HT1080 (cell line): ENCODE measurements at regions not wholly inside any gene's neighbourhood (a gene's known extent, or its start where the extent isn't known, plus 50 kb on each side); places are given as distances from the start of the nearest gene placed in this dataset.
A peak's percentile ranks its signal among the peaks of the same experiment; 100 is the strongest.
"Not testable (repeated sequence)": the region's sequence is repeated elsewhere in the genome, so short reads cannot be mapped to it uniquely, and the experiment has no call there.

Source experiments
- DNase-seq: peaks from one replicate; pipeline ENCODE4 v3.0.0-alpha.2; 2015; ENCODE audit warnings: low read depth

DNA sequence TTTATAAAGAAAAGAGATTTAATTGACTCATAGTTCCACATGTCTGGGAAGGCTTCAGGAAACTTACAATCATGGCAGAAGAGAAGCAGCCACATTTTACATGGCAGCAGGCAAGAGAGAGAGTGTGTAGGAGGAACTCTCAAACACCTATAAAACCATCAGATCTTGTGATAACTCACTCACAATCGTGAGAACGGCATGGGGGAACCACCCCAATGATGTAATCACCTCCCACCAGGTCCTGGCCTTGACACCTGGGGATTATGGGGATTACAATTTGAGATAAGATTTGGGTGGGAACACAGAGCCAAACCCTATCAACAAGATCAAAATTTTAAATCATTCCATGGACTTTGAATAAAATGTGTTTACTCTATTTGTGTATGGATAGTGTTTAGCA is 575.6 kb downstream of the ADCYAP1 start:
- DNase-seq: no peak

DNA sequence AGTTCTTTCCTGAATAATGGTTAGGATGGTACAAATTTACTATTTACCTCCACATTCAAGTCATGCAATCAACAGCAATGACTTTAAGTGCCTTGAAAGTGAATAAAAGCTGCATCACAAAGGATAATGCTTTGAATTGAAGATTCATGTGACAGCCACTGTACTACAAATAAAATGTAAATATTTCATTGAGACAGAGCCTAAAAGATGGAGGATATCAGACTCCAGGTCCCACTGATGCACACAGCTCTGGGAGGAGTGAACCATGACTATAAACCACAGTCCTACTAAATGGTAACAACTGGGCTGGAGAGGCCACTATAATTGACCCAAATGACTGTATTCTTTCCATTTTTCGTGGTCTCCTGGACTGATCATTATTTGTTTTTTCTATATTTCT is 576.9 kb downstream of the ADCYAP1 start:
- DNase-seq: no peak

- DNase-seq: peak; percentile 20
These were observed 578.7 kb downstream of the ADCYAP1 start for GRCh38 chr18:1483385-1483784.

- DNase-seq: no peak
These were observed 582.8 kb downstream of the ADCYAP1 start for GRCh38 chr18:1487457-1487856.

DNA sequence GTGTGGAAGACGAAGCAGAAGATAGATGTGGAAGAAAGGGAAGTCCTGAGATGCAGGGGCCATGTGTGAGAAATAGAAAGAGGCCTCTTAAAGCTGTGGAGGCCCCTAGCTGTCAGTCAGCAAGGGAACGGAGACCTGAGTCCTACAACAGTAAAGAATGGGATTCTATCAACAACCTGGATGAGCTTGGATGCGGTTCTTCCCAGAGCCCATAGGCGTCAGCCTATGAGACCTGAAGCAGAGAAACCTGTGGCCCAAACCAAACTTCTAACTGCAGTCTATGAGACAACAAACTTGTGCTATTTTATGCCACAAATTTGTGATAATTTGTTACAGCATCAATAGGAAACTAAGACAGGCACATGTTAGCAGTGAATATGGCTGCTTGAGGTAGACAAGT is 583.7 kb downstream of the ADCYAP1 start:
- DNase-seq: no peak

DNA sequence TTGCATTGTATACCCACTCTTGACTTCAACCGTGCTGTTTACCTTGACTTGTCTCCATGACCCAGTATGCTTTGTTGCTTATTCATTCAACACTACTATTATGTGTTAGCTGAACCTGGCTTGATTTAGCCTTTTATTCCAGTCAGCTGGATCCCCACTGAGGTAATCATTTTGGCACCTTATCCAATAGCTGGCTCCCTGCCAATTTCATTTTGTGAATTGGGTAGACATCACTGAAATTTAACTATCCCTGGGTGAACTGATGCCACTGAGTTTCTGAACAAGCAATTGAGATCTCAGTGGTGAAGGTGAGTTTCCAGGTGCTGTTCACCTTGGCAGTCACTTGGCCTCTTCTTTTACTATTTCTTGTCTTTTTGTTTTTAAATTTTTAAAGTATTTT is 584.3 kb downstream of the ADCYAP1 start:
- DNase-seq: no peak

DNA sequence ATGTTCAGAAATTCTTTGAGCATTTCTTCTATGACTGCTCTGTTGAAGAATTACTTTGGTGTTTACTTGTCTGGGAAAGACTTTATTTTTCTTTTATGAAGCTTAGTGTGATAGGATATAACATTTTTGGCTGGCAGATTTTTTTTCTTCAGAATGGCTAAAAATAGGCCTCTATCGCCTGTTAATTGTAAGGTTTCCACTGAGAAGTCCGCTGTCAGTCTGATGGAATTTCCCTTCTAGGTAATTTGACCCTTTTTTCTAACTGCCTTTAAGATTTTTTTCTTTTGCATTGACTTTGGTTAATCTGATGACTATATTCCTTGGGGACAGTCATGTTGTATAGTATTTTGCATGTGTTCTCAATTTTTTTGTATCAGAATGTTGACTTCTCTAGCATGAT is 590.7 kb downstream of the ADCYAP1 start:
- DNase-seq: no peak

DNA sequence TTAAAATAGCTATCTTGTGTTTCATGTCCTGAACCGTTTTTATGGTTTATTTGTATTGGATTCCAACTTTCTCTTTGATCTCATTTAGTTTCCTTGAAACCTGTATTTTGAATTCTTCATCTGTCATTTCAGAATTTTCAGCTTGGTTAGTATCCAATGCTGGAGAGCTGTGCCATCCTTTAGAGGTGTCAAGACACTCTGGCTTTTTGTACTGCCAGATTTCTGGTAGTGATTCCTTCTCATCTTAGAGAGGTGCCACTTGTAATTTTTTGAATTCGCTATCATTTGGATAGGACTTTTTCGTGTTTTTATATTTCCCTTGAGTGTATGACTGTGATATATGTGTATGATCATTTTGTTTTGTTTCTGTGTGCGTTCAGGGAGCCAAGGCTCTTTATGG is 591.4 kb downstream of the ADCYAP1 start:
- no peak for DNase-seq

DNA sequence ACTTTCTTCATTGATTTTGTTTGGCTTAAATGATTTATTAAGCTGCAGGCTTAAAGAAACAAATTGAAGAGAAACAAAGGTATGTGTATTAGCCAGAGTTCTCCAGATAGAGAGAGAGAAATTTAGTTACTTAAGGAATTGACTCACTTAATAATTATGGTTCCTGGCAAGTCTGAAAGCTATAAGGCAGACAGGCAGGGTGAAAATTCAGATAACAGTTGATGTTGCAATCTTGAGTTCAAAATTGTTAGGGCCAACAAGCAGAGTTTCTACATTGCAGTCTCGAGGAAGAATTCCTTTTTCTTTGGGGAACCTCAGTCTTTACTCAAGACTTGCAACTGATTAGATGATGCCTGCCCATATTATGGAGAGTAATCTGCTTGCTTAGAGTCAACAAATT is 593.5 kb downstream of the ADCYAP1 start:
- no peak for DNase-seq

DNA sequence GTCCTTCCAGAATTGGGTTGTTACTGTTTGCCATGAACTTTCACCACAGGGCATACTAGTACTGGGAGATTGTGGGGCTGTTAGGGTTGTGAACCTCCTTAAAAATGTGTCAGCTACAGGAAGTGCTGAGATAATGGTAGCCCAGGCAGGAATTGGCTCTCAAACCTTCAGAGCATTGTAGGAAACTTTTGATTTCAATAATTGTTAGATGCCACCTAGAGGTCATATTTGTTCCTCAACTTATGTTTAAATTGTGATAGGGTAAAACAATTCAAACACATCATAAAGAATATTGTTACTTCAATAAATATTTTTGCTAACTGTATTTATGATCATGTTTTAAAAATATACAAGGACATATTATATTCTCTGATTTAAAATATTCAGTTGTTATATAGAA is 594.6 kb downstream of the ADCYAP1 start:
- no peak for DNase-seq

- no peak for DNase-seq
These were observed 599.2 kb downstream of the ADCYAP1 start for GRCh38 chr18:1503847-1504246.

DNA sequence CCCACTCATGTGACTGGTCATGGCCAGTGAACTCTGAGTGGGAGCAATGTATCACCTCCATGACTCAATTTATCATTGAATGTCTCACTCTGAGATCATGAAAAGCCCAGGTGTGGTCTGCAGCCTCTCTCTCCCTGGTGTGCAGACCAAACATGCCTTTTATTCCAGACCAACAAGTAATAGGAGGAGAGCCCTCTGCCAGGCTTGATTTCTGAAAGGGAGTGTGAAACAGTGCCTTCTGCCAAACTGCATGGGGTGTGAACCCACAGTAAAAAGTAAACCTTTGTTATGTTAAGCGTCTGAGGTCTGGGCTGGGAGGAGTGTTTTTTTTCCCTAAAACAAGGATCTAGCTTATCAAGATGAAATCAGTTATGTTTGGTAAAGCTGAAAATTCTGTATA is 601.2 kb downstream of the ADCYAP1 start:
- no peak for DNase-seq

GRCh38 chr18:1510542-1511179 is 606.0 kb downstream of the ADCYAP1 start:
- no peak for DNase-seq

- DNase-seq: no peak
These were observed 607.1 kb downstream of the ADCYAP1 start for GRCh38 chr18:1511619-1512311.

DNA sequence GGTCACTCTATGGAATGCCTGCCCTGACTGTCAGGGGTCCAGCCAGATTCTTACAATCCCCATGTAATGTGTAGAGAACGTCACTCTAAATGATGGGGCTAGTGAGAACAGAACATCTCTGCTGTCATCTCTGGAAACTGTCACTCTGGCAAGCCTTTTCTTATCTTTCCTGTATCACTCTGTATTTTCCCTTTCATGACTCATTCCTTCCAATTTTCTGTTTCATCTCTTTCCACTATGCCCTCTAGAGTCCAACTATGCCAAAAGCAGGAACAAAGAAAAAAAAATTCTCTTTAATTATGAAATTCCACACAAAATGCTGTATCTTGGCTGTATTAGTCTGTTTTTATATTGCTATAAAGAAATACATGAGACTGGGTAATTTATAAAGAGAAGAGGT is 608.8 kb downstream of the ADCYAP1 start:
- DNase-seq: peak; percentile 37

GRCh38 chr18:1521588-1522248 is 617.0 kb downstream of the ADCYAP1 start:
- DNase-seq: not testable (repeated sequence)

DNA sequence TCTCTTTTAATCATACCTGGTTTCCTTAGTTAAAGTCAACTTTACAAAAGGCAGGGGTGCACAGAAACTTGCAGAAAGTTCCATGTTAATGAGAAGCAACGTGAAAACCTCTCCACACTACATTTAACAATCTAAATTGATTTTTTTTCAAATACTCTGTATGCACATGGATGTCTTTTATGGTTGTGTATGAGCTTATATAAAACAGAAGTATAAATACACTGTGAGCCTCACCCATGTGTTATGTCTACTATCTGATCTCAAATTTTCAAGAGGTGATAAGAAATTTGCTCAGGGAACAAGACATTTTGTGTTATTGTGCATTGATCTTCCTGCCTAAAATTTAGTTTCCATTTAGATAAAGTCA is 617.6 kb downstream of the ADCYAP1 start:
- DNase-seq: no peak

- DNase-seq: no peak
These were observed 622.3 kb downstream of the ADCYAP1 start for GRCh38 chr18:1526991-1527390.

DNA sequence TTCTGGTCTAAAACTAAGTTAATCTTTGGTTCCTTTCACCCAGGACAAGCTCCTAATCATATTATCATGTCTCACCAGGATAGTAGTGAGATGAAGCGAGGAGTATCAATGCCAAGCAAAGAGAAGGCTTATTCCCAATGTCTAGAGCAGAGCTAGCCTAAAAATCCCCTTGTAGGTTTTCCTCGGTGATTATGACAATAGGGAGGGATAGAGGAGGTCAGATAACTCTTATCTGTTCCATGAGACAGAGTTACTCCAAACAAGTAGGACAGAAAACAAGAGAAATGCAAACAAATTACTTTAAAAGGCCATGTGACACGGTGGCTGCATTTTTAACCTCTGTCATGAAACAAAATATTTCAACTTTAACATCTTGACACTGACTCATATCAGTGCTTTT is 623.1 kb downstream of the ADCYAP1 start:
- DNase-seq: no peak

DNA sequence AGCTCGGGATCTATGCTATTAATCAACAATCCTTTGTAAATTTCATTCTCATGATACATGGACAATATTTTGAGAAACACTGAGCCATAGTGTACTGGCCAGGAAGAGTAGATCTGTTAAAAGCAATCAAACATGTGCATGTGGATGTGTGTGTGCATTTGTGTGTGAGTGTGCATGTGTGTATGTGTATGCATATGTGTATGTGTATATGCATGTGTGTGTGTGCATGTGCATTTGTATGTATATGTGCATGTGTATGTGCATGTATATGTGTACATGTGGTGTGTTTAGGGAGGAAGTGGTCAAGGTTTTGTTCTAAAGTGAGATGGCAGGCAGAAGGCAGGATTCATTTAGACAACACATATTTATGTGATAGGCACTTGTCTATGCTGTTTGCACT is 623.8 kb downstream of the ADCYAP1 start:
- no peak for DNase-seq

DNA sequence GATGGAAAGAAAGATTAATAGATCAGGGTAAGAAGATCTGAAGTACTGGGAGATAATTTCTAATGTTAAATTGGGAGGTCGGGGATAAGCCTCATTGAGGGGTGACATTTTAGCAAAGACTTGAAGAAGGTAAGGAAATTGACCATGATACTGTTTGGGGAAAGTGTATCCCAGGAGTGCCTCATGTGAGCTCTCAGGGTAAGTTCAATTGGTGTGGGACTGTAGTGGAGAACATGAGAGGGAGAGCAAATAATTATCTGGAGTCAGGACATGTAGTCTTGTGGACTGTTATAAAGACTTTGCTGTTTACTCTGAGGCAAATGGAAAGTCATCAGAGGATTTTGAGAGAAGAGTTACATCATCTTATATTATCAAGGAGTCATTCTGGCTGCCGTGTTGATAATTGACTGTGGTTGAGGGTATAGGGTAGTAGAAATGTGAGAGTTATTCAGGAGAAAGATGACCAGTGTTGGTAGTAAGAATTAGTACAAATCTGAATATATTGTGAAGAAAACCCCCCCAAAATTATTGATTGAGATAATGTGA is 624.4 kb downstream of the ADCYAP1 start:
- no peak for DNase-seq

- no peak for DNase-seq
These were observed 626.0 kb downstream of the ADCYAP1 start for GRCh38 chr18:1530650-1531049.

DNA sequence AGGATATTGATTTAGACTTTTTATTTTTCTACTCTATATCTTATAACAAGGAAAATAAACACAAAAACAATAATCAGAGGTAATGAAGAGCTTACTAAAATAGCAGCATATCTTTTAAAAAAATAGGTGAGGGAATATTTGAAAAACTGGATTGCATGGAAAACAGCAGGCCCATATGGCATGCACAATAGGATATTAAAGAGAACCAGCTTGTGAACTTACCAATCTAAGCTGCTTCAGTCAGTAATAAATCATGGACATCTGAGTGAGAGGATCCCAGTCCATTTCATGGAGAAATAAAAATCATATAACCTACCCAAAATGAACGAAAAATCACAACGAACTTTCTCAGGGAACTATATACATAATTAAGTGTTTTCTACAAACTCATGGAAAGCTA is 634.6 kb downstream of the ADCYAP1 start:
- no peak for DNase-seq
